Fibroblast of pulmonary artery (primary cell): ENCODE measurements at regions not wholly inside any gene's neighbourhood (a gene's known extent, or its start where the extent isn't known, plus 50 kb on each side); places are given as distances from the start of the nearest gene placed in this dataset.

Experiments
- DNase-seq: peaks from one replicate; pipeline ENCODE4 v3.0.0-alpha.2; 2010; ENCODE audit warnings: low read depth
- H3K4me3 ChIP-seq: replicated peaks from 2 replicates; pipeline ENCODE4 v1.5.1; 2011; ENCODE audit warnings: low read depth, mild to moderate bottlenecking, control low read depth, low read length, moderate library complexity
- CTCF ChIP-seq: IDR thresholded peaks from 2 replicates; pipeline ENCODE4 v1.5.1; 2011; ENCODE audit warnings: mild to moderate bottlenecking, control low read depth, low read length, inconsistent platforms; ENCODE audit errors: missing control alignments

- DNase-seq: no peak
- no peak overlapping the region for H3K4me3 ChIP-seq
- no peak for TF ChIP-seq CTCF
These were observed 286.2 kb upstream of the STXBP5 start for GRCh38 chr6:146917979-146918378.

- no peak for TF ChIP-seq CTCF
- DNase-seq: no peak
- H3K4me3 ChIP-seq: no peak overlapping the region
These were observed 285.2 kb upstream of the STXBP5 start for GRCh38 chr6:146919017-146919416.

- TF ChIP-seq CTCF: no peak
- H3K4me3 ChIP-seq: no peak overlapping the region
- no peak for DNase-seq
These were observed 280.9 kb upstream of the STXBP5 start for GRCh38 chr6:146923205-146923833.

- TF ChIP-seq CTCF: no peak
- DNase-seq: no peak
- no peak overlapping the region for H3K4me3 ChIP-seq
These were observed 278.4 kb upstream of the STXBP5 start for GRCh38 chr6:146925846-146926245.

GRCh38 chr6:146928503-146928902 lies 275.7 kb upstream of the STXBP5 start:
- no peak for DNase-seq
- H3K4me3 ChIP-seq: no peak overlapping the region
- no peak for TF ChIP-seq CTCF

GRCh38 chr6:146931214-146931613 lies 273.0 kb upstream of the STXBP5 start:
- H3K4me3 ChIP-seq: no peak overlapping the region
- no peak for TF ChIP-seq CTCF
- DNase-seq: no peak

- DNase-seq: no peak
- no peak overlapping the region for H3K4me3 ChIP-seq
- TF ChIP-seq CTCF: no peak
These were observed 266.9 kb upstream of the STXBP5 start for GRCh38 chr6:146937316-146937715.
